ENCODE measurements at regions not wholly inside any gene's neighbourhood (a gene's known extent, or its start where the extent isn't known, plus 50 kb on each side); places are given as distances from the start of the nearest gene placed in this dataset.

GRCh38 chr11:42315846-42316245, 856.4 kb upstream of the LRRC4C start:
- WGBS (ENCODE audit: extremely low coverage, insufficient coverage, low lambda C conversion rate), result no CpG with 5 or more reads among the region's 1 CpG
- no peaks in the 10 kb centered on the region for H3K36me3 ChIP-seq (ENCODE audit: control insufficient read depth, insufficient read depth, low read length)
- no peak overlapping the region for H3K23ac ChIP-seq (ENCODE audit: low read length)
- DNase-seq, result no peak
- H3K4me3 ChIP-seq (ENCODE audit: low read length), result no peak overlapping the region
- H2BK120ac ChIP-seq (ENCODE audit: low read depth, low read length), result no peak overlapping the region
- no peaks in the 10 kb centered on the region for H3K79me2 ChIP-seq (ENCODE audit: control insufficient read depth, insufficient read depth, low read length)
- no peaks in the 10 kb centered on the region for H3K79me1 ChIP-seq (ENCODE audit: low read length)
- H2BK15ac ChIP-seq (replicated peaks; ENCODE audit: low read depth), result no peak overlapping the region
- no peak overlapping the region for H3K56ac ChIP-seq (ENCODE audit: low read length)
- H2AK5ac ChIP-seq (ENCODE audit: low read length), result no peak overlapping the region
- no peak overlapping the region for H3K27ac ChIP-seq (ENCODE audit: low read depth, low read length)
- H3K4me1 ChIP-seq (ENCODE audit: control insufficient read depth, low read depth, low read length), result no peaks in the 10 kb centered on the region
- no peaks in the 10 kb centered on the region for H3K27me3 ChIP-seq (ENCODE audit: insufficient read depth, low read length, poor library complexity)
- no peak overlapping the region for H4K5ac ChIP-seq (ENCODE audit: low read length)
- no peak overlapping the region for H2BK5ac ChIP-seq (ENCODE audit: low read length)
- no peak overlapping the region for H3K4me2 ChIP-seq (ENCODE audit: low read length)
- H4K8ac ChIP-seq (ENCODE audit: low read depth, low read length), result no peak overlapping the region
- no peak overlapping the region for H3K4ac ChIP-seq (ENCODE audit: low read depth, low read length)
- no peak overlapping the region for H3K18ac ChIP-seq (ENCODE audit: low read length)
- H3K9ac ChIP-seq (ENCODE audit: low read length), result no peak overlapping the region

DNA sequence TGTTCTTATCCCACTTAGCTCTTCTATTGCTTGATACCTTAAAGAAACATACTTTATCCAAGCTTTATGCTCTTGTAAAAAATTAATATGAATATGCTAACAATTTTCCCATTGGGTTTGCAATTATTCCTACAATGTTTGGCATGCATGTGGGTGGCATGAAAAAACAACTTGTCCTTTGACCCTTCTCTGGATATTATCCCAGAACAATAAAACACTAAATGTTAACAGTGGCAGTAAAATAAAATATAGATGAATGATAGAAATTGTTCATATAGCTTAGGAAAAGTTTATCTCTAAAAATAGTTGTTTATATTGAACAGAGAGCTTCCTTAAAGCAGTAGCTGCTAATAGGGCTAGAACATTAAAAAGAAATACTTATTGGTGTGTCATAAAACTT, 860.5 kb upstream of the LRRC4C start:
- no peaks in the 10 kb centered on the region for H3K27me3 ChIP-seq (ENCODE audit: insufficient read depth, low read length, poor library complexity)
- no peak for DNase-seq

GRCh38 chr11:42329929-42330565, 870.6 kb upstream of the LRRC4C start:
- H4K8ac ChIP-seq (ENCODE audit: low read depth, low read length), result no peak overlapping the region
- no CpG with 5 or more reads among the region's 5 CpGs for WGBS (ENCODE audit: extremely low coverage, insufficient coverage, low lambda C conversion rate)
- H2BK120ac ChIP-seq (ENCODE audit: low read depth, low read length), result no peak overlapping the region
- no peaks in the 10 kb centered on the region for H3K27me3 ChIP-seq (ENCODE audit: insufficient read depth, low read length, poor library complexity)
- no peak overlapping the region for H2AK5ac ChIP-seq (ENCODE audit: low read length)
- DNase-seq, result no peak
- H3K79me2 ChIP-seq (ENCODE audit: control insufficient read depth, insufficient read depth, low read length), result no peaks in the 10 kb centered on the region
- no peak overlapping the region for H3K9ac ChIP-seq (ENCODE audit: low read length)
- no peak overlapping the region for H2BK5ac ChIP-seq (ENCODE audit: low read length)
- H3K4ac ChIP-seq (ENCODE audit: low read depth, low read length), result no peak overlapping the region
- no peak overlapping the region for H2BK15ac ChIP-seq (replicated peaks; ENCODE audit: low read depth)
- no peaks in the 10 kb centered on the region for H3K4me1 ChIP-seq (ENCODE audit: control insufficient read depth, low read depth, low read length)
- no peak overlapping the region for H3K56ac ChIP-seq (ENCODE audit: low read length)
- H3K79me1 ChIP-seq (ENCODE audit: low read length), result no peaks in the 10 kb centered on the region
- no peak overlapping the region for H3K4me2 ChIP-seq (ENCODE audit: low read length)
- H3K18ac ChIP-seq (ENCODE audit: low read length), result no peak overlapping the region
- no peaks in the 10 kb centered on the region for H3K36me3 ChIP-seq (ENCODE audit: control insufficient read depth, insufficient read depth, low read length)
- no peak overlapping the region for H4K5ac ChIP-seq (ENCODE audit: low read length)
- no peak overlapping the region for H3K23ac ChIP-seq (ENCODE audit: low read length)
- H3K4me3 ChIP-seq (ENCODE audit: low read length), result no peak overlapping the region
- H3K27ac ChIP-seq (ENCODE audit: low read depth, low read length), result no peak overlapping the region

More for the DNA sequence above, 860.5 kb upstream of the LRRC4C start:
- H3K9ac ChIP-seq (ENCODE audit: low read length), result no peak overlapping the region
- no peaks in the 10 kb centered on the region for H3K36me3 ChIP-seq (ENCODE audit: control insufficient read depth, insufficient read depth, low read length)
- H3K79me2 ChIP-seq (ENCODE audit: control insufficient read depth, insufficient read depth, low read length), result no peaks in the 10 kb centered on the region
- H2BK5ac ChIP-seq (ENCODE audit: low read length), result no peak overlapping the region
- no peak overlapping the region for H3K4me3 ChIP-seq (ENCODE audit: low read length)
- no peaks in the 10 kb centered on the region for H3K79me1 ChIP-seq (ENCODE audit: low read length)
- H2AK5ac ChIP-seq (ENCODE audit: low read length), result no peak overlapping the region
- no peak overlapping the region for H4K5ac ChIP-seq (ENCODE audit: low read length)
- no peak overlapping the region for H3K56ac ChIP-seq (ENCODE audit: low read length)
- no peak overlapping the region for H4K8ac ChIP-seq (ENCODE audit: low read depth, low read length)
- no peak overlapping the region for H2BK120ac ChIP-seq (ENCODE audit: low read depth, low read length)
- no peak overlapping the region for H3K4me2 ChIP-seq (ENCODE audit: low read length)
- no peak overlapping the region for H3K23ac ChIP-seq (ENCODE audit: low read length)
- no peak overlapping the region for H3K27ac ChIP-seq (ENCODE audit: low read depth, low read length)
- no peak overlapping the region for H3K4ac ChIP-seq (ENCODE audit: low read depth, low read length)
- no peaks in the 10 kb centered on the region for H3K4me1 ChIP-seq (ENCODE audit: control insufficient read depth, low read depth, low read length)
- H2BK15ac ChIP-seq (replicated peaks; ENCODE audit: low read depth), result no peak overlapping the region
- H3K18ac ChIP-seq (ENCODE audit: low read length), result no peak overlapping the region

DNA sequence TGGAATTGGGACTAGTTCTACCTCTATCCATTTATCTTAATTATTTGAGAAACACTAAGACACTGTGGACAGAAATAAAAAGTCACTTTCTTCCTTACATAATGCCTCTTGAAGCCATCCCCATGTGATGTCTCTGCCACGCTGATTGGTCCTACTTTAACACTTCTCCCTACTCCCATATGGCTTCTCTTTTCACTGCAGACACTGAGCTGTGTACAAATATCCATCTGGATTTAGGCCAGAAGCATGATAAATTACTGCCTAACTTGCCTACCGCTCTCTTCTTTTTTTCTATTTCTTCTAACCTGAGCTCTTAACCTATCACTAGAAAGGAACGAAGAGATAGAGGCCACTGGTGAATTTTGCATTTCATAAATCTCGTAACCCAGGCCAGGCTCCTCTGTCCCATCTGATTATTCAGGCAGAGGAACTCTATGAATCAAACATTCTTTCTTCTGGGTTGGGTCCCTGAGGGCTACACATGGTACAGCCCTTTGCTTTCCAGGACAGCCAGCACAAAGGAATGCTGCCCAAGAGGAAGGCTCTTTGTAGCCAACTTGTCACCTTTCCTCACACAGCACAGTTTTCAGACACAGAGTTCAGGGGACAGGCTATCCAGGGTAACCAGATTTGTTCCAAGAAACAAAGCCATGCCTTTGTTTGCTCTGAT, 878.5 kb upstream of the LRRC4C start:
- no peak overlapping the region for H3K27ac ChIP-seq (ENCODE audit: low read depth, low read length)
- no peaks in the 10 kb centered on the region for H3K27me3 ChIP-seq (ENCODE audit: insufficient read depth, low read length, poor library complexity)
- WGBS (ENCODE audit: extremely low coverage, insufficient coverage, low lambda C conversion rate), result no CpG with 5 or more reads among the region's 4 CpGs
- H3K56ac ChIP-seq (ENCODE audit: low read length), result no peak overlapping the region
- H3K4me3 ChIP-seq (ENCODE audit: low read length), result no peak overlapping the region
- H3K9ac ChIP-seq (ENCODE audit: low read length), result no peak overlapping the region
- no peak overlapping the region for H3K4ac ChIP-seq (ENCODE audit: low read depth, low read length)
- no peak overlapping the region for H2BK15ac ChIP-seq (replicated peaks; ENCODE audit: low read depth)
- no peak overlapping the region for H2BK120ac ChIP-seq (ENCODE audit: low read depth, low read length)
- peak; percentile 10 for DNase-seq
- H3K79me1 ChIP-seq (ENCODE audit: low read length), result no peaks in the 10 kb centered on the region
- H3K36me3 ChIP-seq (ENCODE audit: control insufficient read depth, insufficient read depth, low read length), result no peaks in the 10 kb centered on the region
- H2BK5ac ChIP-seq (ENCODE audit: low read length), result no peak overlapping the region
- no peak overlapping the region for H3K23ac ChIP-seq (ENCODE audit: low read length)
- H3K79me2 ChIP-seq (ENCODE audit: control insufficient read depth, insufficient read depth, low read length), result no peaks in the 10 kb centered on the region
- H3K18ac ChIP-seq (ENCODE audit: low read length), result no peak overlapping the region
- H3K4me2 ChIP-seq (ENCODE audit: low read length), result no peak overlapping the region
- no peaks in the 10 kb centered on the region for H3K4me1 ChIP-seq (ENCODE audit: control insufficient read depth, low read depth, low read length)
- no peak overlapping the region for H2AK5ac ChIP-seq (ENCODE audit: low read length)
- no peak overlapping the region for H4K8ac ChIP-seq (ENCODE audit: low read depth, low read length)
- H4K5ac ChIP-seq (ENCODE audit: low read length), result no peak overlapping the region

DNA sequence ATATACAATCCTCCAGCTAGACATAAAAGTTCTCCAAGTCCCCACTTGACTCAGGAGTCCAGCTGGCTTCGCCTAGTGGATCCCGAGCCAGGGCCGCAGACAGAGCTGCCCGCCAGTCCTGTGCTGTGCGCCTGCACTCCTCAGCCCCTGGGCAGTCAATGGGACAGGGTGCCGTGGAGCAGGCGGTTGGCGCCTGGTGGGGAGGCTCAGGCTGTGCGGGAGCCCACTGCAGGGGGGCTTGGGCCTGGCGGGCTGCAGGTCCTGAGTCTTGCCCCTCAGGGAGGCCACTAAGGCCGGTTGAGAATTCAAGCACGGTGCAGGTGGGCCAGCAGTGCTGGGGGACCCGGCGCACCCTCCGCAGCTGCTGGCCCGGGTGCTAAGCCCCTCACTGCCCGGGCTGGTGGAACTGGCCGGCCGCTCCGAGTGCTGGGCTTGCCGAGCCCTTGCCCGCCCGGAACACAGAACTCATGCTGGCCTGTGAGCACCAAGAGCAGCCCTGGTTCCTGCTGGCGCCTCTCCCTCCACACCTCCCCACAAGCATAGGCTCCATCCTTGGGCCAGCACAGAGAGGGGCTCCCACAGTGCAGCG, 884.8 kb upstream of the LRRC4C start:
- Histone ChIP-seq H2BK5ac (ENCODE audit: low read length) (no peak overlapping the region), H3K36me3 (ENCODE audit: control insufficient read depth, insufficient read depth, low read length) (no peaks in the 10 kb centered on the region), H3K56ac (ENCODE audit: low read length) (no peak overlapping the region), H2BK120ac (ENCODE audit: low read depth, low read length) (no peak overlapping the region), H3K4me3 (ENCODE audit: low read length) (no peak overlapping the region), H3K4me1 (ENCODE audit: control insufficient read depth, low read depth, low read length) (no peaks in the 10 kb centered on the region), H2AK5ac (ENCODE audit: low read length) (no peak overlapping the region), H3K23ac (ENCODE audit: low read length) (no peak overlapping the region), H3K79me2 (ENCODE audit: control insufficient read depth, insufficient read depth, low read length) (no peaks in the 10 kb centered on the region), H3K27ac (ENCODE audit: low read depth, low read length) (no peak overlapping the region), H3K18ac (ENCODE audit: low read length) (no peak overlapping the region), H2BK15ac (replicated peaks; ENCODE audit: low read depth) (no peak overlapping the region), H3K9ac (ENCODE audit: low read length) (no peak overlapping the region), H4K5ac (ENCODE audit: low read length) (no peak overlapping the region), H4K8ac (ENCODE audit: low read depth, low read length) (no peak overlapping the region), H3K79me1 (ENCODE audit: low read length) (no peaks in the 10 kb centered on the region), H3K27me3 (ENCODE audit: insufficient read depth, low read length, poor library complexity) (no peaks in the 10 kb centered on the region), H3K4me2 (ENCODE audit: low read length) (no peak overlapping the region), H3K4ac (ENCODE audit: low read depth, low read length) (no peak overlapping the region)
- DNase-seq, result no peak
- WGBS (ENCODE audit: extremely low coverage, insufficient coverage, low lambda C conversion rate), result no CpG with 5 or more reads among the region's 25 CpGs

DNA sequence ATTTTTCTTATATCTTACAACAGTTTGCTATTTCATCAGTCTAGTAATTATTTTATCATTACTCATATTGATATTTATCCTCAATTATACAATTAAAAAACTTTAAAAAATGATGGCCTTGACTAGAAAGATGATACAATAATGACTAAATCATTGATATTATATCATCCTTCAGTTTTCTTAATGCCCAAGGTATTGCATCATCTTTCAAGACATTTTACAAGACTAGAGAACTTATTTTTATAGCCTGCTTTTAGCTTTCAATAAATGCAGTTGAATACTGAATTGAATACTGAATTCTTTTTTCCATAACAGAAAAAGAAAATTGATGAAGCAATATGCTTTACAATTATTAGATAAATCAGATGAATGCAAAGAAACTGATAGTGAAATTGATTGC, 886.5 kb upstream of the LRRC4C start:
- Histone ChIP-seq H3K79me2 (ENCODE audit: control insufficient read depth, insufficient read depth, low read length) (no peaks in the 10 kb centered on the region), H2AK5ac (ENCODE audit: low read length) (no peak overlapping the region), H3K36me3 (ENCODE audit: control insufficient read depth, insufficient read depth, low read length) (no peaks in the 10 kb centered on the region), H4K8ac (ENCODE audit: low read depth, low read length) (no peak overlapping the region), H3K18ac (ENCODE audit: low read length) (no peak overlapping the region), H2BK120ac (ENCODE audit: low read depth, low read length) (no peak overlapping the region), H3K9ac (ENCODE audit: low read length) (no peak overlapping the region), H3K4me1 (ENCODE audit: control insufficient read depth, low read depth, low read length) (no peaks in the 10 kb centered on the region), H3K79me1 (ENCODE audit: low read length) (no peaks in the 10 kb centered on the region), H3K27ac (ENCODE audit: low read depth, low read length) (no peak overlapping the region), H3K4me2 (ENCODE audit: low read length) (no peak overlapping the region), H2BK15ac (replicated peaks; ENCODE audit: low read depth) (no peak overlapping the region), H3K27me3 (ENCODE audit: insufficient read depth, low read length, poor library complexity) (no peaks in the 10 kb centered on the region), H4K5ac (ENCODE audit: low read length) (no peak overlapping the region), H3K4me3 (ENCODE audit: low read length) (no peak overlapping the region), H3K56ac (ENCODE audit: low read length) (no peak overlapping the region), H3K4ac (ENCODE audit: low read depth, low read length) (no peak overlapping the region), H3K23ac (ENCODE audit: low read length) (no peak overlapping the region), H2BK5ac (ENCODE audit: low read length) (no peak overlapping the region)
- no peak for DNase-seq
